Osteoblast (primary cell): ENCODE measurements at regions not wholly inside any gene's neighbourhood (a gene's known extent, or its start where the extent isn't known, plus 50 kb on each side); places are given as distances from the start of the nearest gene placed in this dataset.

ENCODE experiments used
- DNase-seq: peaks from one replicate; pipeline ENCODE4 v3.0.0; 2011; ENCODE audit warnings: low spot score, mixed read lengths; ENCODE audit not compliant: insufficient read length; ENCODE audit errors: missing footprints
- H2AFZ ChIP-seq: 2 replicates; pipeline ENCODE4 v1.6.0; 2011; ENCODE audit warnings: mild to moderate bottlenecking, low read length
- H3K27ac ChIP-seq: 2 replicates; pipeline ENCODE4 v1.5.1; 2011; ENCODE audit warnings: mild to moderate bottlenecking, low read depth, low read length, moderate library complexity
- H3K27me3 ChIP-seq: 2 replicates; pipeline ENCODE4 v1.6.0; 2012; ENCODE audit warnings: mild to moderate bottlenecking, control low read depth, inconsistent platforms, low read length, moderate library complexity; ENCODE audit not compliant: insufficient read depth
- H3K36me3 ChIP-seq: 2 replicates; pipeline ENCODE4 v1.5.1; 2011; ENCODE audit warnings: mild to moderate bottlenecking, low read length, control low read depth, moderate library complexity; ENCODE audit not compliant: insufficient read depth
- H3K4me1 ChIP-seq: 2 replicates; pipeline ENCODE4 v1.5.1; 2011; ENCODE audit warnings: mild to moderate bottlenecking, low read length, control low read depth, moderate library complexity; ENCODE audit not compliant: insufficient read depth
- H3K4me2 ChIP-seq: 2 replicates; pipeline ENCODE4 v1.6.0; 2011; ENCODE audit warnings: mild to moderate bottlenecking, low read length; ENCODE audit not compliant: insufficient read depth
- H3K4me3 ChIP-seq: fragments of 200-600 bp; sonication (generic); 3 replicates; pipeline ENCODE4 v1.5.1; 2012; ENCODE audit warnings: mild to moderate bottlenecking, low read length, inconsistent platforms; ENCODE audit not compliant: insufficient read depth
- H3K79me2 ChIP-seq: 2 replicates; pipeline ENCODE4 v1.6.0; 2012; ENCODE audit warnings: mild to moderate bottlenecking, low read length, control low read depth, inconsistent platforms; ENCODE audit not compliant: insufficient read depth
- H3K9me3 ChIP-seq: 2 replicates; pipeline ENCODE4 v1.5.1; 2011; ENCODE audit warnings: low read depth, low read length, control low read depth
- H4K20me1 ChIP-seq: 2 replicates; pipeline ENCODE4 v1.6.0; 2012; ENCODE audit warnings: mild to moderate bottlenecking, low read length, control low read depth; ENCODE audit not compliant: insufficient read depth
- TF ChIP-seq, protein P1 (sequence below): IDR thresholded peaks from 2 replicates; pipeline ENCODE4 v1.5.1; 2011; ENCODE audit warnings: mild to moderate bottlenecking, low read depth, low read length, moderate library complexity; ENCODE audit errors: extremely low read depth

DNA sequence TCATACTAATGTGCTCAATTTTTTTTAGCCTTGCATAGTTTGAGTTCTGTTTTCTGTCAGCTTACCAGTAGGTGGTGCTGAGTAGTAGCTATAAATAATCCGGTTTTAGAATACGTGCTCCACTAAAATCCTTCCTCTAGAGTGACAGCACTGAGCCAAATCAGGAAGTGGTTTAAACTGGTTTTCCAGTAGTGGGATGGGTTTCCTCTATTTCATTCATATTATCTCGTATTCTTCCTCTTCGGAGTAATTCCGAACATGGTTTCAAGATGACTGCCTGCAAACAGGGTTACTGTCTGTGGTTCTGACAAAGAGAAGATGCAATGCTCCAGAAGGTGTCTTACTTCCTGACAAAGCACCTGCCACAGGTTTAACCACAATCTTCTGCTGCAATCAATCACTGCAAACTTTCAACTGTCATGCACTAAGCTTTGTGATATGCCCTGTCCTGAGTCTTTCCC lies 496.9 kb upstream of the VRK2 start:
- no peak overlapping the region for H2AFZ ChIP-seq
- H3K27me3 ChIP-seq, result no peaks in the 10 kb centered on the region
- H3K27ac ChIP-seq, result no peak overlapping the region
- no peaks in the 10 kb centered on the region for H4K20me1 ChIP-seq
- no peak overlapping the region for H3K4me2 ChIP-seq
- H3K79me2 ChIP-seq, result no peaks in the 10 kb centered on the region
- H3K9me3 ChIP-seq, result peaks cover 7% of the 10 kb centered on the region
- no peak for DNase-seq
- TF ChIP-seq, protein P1, sequence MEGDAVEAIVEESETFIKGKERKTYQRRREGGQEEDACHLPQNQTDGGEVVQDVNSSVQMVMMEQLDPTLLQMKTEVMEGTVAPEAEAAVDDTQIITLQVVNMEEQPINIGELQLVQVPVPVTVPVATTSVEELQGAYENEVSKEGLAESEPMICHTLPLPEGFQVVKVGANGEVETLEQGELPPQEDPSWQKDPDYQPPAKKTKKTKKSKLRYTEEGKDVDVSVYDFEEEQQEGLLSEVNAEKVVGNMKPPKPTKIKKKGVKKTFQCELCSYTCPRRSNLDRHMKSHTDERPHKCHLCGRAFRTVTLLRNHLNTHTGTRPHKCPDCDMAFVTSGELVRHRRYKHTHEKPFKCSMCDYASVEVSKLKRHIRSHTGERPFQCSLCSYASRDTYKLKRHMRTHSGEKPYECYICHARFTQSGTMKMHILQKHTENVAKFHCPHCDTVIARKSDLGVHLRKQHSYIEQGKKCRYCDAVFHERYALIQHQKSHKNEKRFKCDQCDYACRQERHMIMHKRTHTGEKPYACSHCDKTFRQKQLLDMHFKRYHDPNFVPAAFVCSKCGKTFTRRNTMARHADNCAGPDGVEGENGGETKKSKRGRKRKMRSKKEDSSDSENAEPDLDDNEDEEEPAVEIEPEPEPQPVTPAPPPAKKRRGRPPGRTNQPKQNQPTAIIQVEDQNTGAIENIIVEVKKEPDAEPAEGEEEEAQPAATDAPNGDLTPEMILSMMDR, result peak; percentile 10
- no peak overlapping the region for H3K4me3 ChIP-seq
- no peaks in the 10 kb centered on the region for H3K4me1 ChIP-seq
- no peaks in the 10 kb centered on the region for H3K36me3 ChIP-seq

DNA sequence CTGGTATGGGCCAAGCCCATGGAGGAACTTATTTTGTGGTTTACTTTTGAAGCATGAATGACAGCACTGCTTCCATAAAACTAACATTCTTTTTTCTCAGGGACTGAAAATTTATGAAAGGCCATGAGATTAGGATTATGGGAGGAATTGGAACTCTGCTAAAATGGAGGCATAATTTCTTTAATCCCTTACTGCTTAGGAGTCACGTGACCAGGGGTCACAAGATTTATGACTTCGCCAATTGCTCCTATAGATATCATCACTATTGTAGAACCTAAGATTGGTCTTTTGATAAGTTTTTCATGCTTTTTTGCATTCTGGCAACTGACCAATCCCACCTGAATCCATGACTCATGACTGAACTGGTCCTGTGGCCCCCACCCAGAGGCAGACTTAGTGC lies 495.7 kb upstream of the VRK2 start:
- Histone ChIP-seq H3K27ac (no peak overlapping the region), H4K20me1 (no peaks in the 10 kb centered on the region), H3K36me3 (no peaks in the 10 kb centered on the region), H3K9me3 (peaks cover 7% of the 10 kb centered on the region), H3K4me1 (no peaks in the 10 kb centered on the region), H3K79me2 (no peaks in the 10 kb centered on the region), H2AFZ (no peak overlapping the region), H3K4me2 (no peak overlapping the region), H3K27me3 (no peaks in the 10 kb centered on the region), H3K4me3 (no peak overlapping the region)
- TF ChIP-seq, protein P1, result no peak
- no peak for DNase-seq

DNA sequence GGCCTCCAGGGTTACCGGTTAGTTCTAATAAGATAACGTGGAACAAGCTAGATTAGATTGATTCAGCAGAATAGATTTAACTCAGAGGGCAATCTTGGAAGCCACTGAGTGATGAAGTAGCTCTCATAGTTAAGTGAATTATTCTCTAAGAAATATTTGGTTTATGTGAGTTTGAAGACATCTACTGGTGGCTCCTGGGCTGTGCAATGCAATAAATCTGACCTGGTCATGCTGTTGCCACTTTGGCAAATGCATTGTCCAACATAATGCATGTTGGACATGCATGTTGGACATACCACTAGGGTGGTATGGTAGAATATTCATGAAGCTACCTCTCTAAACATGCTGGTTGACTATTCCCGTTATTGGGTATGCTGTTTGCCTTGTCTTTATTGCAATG lies 493.7 kb upstream of the VRK2 start:
- H3K4me1 ChIP-seq, result no peaks in the 10 kb centered on the region
- no peaks in the 10 kb centered on the region for H3K27me3 ChIP-seq
- H4K20me1 ChIP-seq, result no peaks in the 10 kb centered on the region
- no peak overlapping the region for H3K4me3 ChIP-seq
- no peak overlapping the region for H3K27ac ChIP-seq
- H3K36me3 ChIP-seq, result no peaks in the 10 kb centered on the region
- DNase-seq, result no peak
- no peak overlapping the region for H2AFZ ChIP-seq
- peaks cover 7% of the 10 kb centered on the region for H3K9me3 ChIP-seq
- no peak overlapping the region for H3K4me2 ChIP-seq
- H3K79me2 ChIP-seq, result no peaks in the 10 kb centered on the region
- TF ChIP-seq, protein P1, result no peak

DNA sequence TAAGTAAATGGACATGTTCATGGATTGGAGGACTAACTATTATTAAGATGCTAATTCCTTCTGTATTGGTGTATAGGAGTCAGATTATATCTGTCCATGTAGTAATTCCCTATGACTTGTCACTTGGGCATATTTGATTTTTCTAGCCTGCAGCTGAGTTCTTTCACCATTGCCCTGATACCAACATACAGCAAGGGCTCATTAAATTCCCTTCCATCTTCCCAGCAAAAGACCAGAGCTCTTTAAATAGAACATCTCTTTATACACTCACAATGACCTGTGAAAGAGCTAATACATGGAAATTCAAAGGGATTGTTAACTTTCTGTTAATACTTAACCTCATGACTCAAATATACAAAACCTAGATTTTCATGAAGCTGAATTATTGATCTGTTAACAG lies 492.3 kb upstream of the VRK2 start:
- Histone ChIP-seq H3K9me3 (peaks cover 7% of the 10 kb centered on the region), H2AFZ (no peak overlapping the region), H3K27ac (no peak overlapping the region), H3K36me3 (no peaks in the 10 kb centered on the region), H3K4me1 (no peaks in the 10 kb centered on the region), H4K20me1 (no peaks in the 10 kb centered on the region), H3K27me3 (no peaks in the 10 kb centered on the region), H3K4me3 (no peak overlapping the region), H3K4me2 (no peak overlapping the region), H3K79me2 (no peaks in the 10 kb centered on the region)
- no peak for DNase-seq
- TF ChIP-seq, protein P1, result no peak
